HEK293 (cell line): ENCODE measurements at regions not wholly inside any gene's neighbourhood (a gene's known extent, or its start where the extent isn't known, plus 50 kb on each side); places are given as distances from the start of the nearest gene placed in this dataset.

Experiments used
- CTCF ChIA-PET: fragments of 350-600 bp; formaldehyde crosslinking; extraction: SDS; loops from one replicate; lab custom pipeline; 2021; ENCODE audit warnings: antibody characterized with exemption; lab: Yijun Ruan, JAX
- POLR2A ChIA-PET: fragments of 300-600 bp; formaldehyde crosslinking; extraction: SDS; loops from one replicate; lab custom pipeline; 2020; ENCODE audit warnings: antibody characterized with exemption, inconsistent platforms; lab: Yijun Ruan, JAX
- H3K27ac ChIP-seq: fragments of 200-500 bp; sonication (Bioruptor generic); 2 replicates; pipeline ENCODE4 v1.5.1; 2014; ENCODE audit warnings: low read depth, low read length, control low read depth, inconsistent platforms; ENCODE audit errors: extremely low read depth
- H3K36me3 ChIP-seq, 2 experiments: fragments of 200-500 bp in 1 of 2; sonication (Bioruptor generic) in 1 of 2; 1 replicate in 1 of 2; 2 replicates in 1 of 2; pipeline ENCODE4 v1.5.1; 2014 to 2017; ENCODE audit warnings: inconsistent platforms in 2 of 2, low read length in 2 of 2; ENCODE audit not compliant: control insufficient read depth in 2 of 2, insufficient read depth in 1 of 2
- H3K4me1 ChIP-seq: fragments of 200-500 bp; sonication (Bioruptor generic); 2 replicates; pipeline ENCODE4 v1.5.1; 2014; ENCODE audit warnings: mild to moderate bottlenecking, low read length, inconsistent platforms; ENCODE audit not compliant: control insufficient read depth, insufficient read depth
- H3K4me3 ChIP-seq: 2 replicates; pipeline ENCODE4 v1.5.1; 2011; ENCODE audit warnings: low read depth, mild to moderate bottlenecking, control low read depth, low read length, moderate library complexity
- H3K9me3 ChIP-seq: fragments of 200-500 bp; sonication (Bioruptor generic); 2 replicates; pipeline ENCODE4 v1.5.1; 2014; ENCODE audit warnings: low read depth, low read length, inconsistent platforms; ENCODE audit not compliant: control insufficient read depth, insufficient read depth
- HOXC10 ChIP-seq: sonication (generic); formaldehyde crosslinking; IDR thresholded peaks from 2 replicates; pipeline ENCODE4 v1.8.1; 2023; ENCODE audit warnings: mild to moderate bottlenecking, missing genetic modification reagents
- HOXD13 ChIP-seq: sonication (generic); formaldehyde crosslinking; IDR thresholded peaks from 2 replicates; pipeline ENCODE4 v1.8.0; 2022; ENCODE audit warnings: missing genetic modification reagents, borderline replicate concordance
- KLF8 ChIP-seq: fragments of 450-650 bp; formaldehyde crosslinking; IDR thresholded peaks from 2 replicates; pipeline ENCODE4 v1.5.1; 2016; ENCODE audit warnings: missing biosample characterization, missing genetic modification characterization
- ZBTB10 ChIP-seq: fragments of 450-650 bp; formaldehyde crosslinking; IDR thresholded peaks from 2 replicates; pipeline ENCODE4 v1.5.1; 2016; ENCODE audit warnings: missing biosample characterization, missing genetic modification characterization
- ZBTB21 ChIP-seq: fragments of 450-650 bp; formaldehyde crosslinking; IDR thresholded peaks from 2 replicates; pipeline ENCODE4 v1.5.1; 2017; ENCODE audit warnings: missing biosample characterization, missing genetic modification characterization
- ZNF140 ChIP-seq: fragments of 450-650 bp; formaldehyde crosslinking; IDR thresholded peaks from 2 replicates; pipeline ENCODE4 v1.5.1; 2016; ENCODE audit warnings: missing biosample characterization, missing genetic modification characterization
- ZNF157 ChIP-seq: fragments of 450-650 bp; formaldehyde crosslinking; IDR thresholded peaks from 2 replicates; pipeline ENCODE4 v1.5.1; 2016; ENCODE audit warnings: missing biosample characterization, missing genetic modification characterization
- ZNF350 ChIP-seq: fragments of 450-650 bp; formaldehyde crosslinking; IDR thresholded peaks from 2 replicates; pipeline ENCODE4 v1.5.0; 2017; ENCODE audit warnings: missing biosample characterization, mild to moderate bottlenecking, missing genetic modification characterization
- ZNF391 ChIP-seq: fragments of 450-650 bp; formaldehyde crosslinking; IDR thresholded peaks from 2 replicates; pipeline ENCODE4 v1.5.1; 2016; ENCODE audit warnings: low read depth, missing biosample characterization, missing genetic modification characterization, borderline replicate concordance
- ZNF488 ChIP-seq: fragments of 450-650 bp; formaldehyde crosslinking; IDR thresholded peaks from 2 replicates; pipeline ENCODE4 v1.5.1; 2016; ENCODE audit warnings: missing biosample characterization, missing genetic modification characterization
- ZNF510 ChIP-seq: fragments of 450-650 bp; formaldehyde crosslinking; IDR thresholded peaks from 2 replicates; pipeline ENCODE4 v1.5.1; 2018; ENCODE audit warnings: mild to moderate bottlenecking, missing genetic modification characterization, missing biosample characterization; ENCODE audit not compliant: insufficient replicate concordance
- ZNF548 ChIP-seq: fragments of 450-650 bp; formaldehyde crosslinking; IDR thresholded peaks from 2 replicates; pipeline ENCODE4 v1.5.1; 2016; ENCODE audit warnings: missing biosample characterization, missing genetic modification characterization
- ZNF560 ChIP-seq: fragments of 450-650 bp; formaldehyde crosslinking; IDR thresholded peaks from 2 replicates; pipeline ENCODE4 v1.5.1; 2017; ENCODE audit warnings: missing biosample characterization, missing genetic modification characterization, borderline replicate concordance
- ZNF629 ChIP-seq: fragments of 450-650 bp; formaldehyde crosslinking; IDR thresholded peaks from 2 replicates; pipeline ENCODE4 v1.5.1; 2017; ENCODE audit warnings: missing biosample characterization, missing genetic modification characterization
- ZNF776 ChIP-seq: fragments of 450-650 bp; formaldehyde crosslinking; IDR thresholded peaks from 2 replicates; pipeline ENCODE4 v1.5.0; 2017; ENCODE audit warnings: missing biosample characterization, missing genetic modification characterization, borderline replicate concordance
- ZNF777 ChIP-seq: fragments of 450-650 bp; formaldehyde crosslinking; IDR thresholded peaks from 2 replicates; pipeline ENCODE4 v1.5.1; 2017; ENCODE audit warnings: missing biosample characterization, missing genetic modification characterization, borderline replicate concordance
- TF ChIP-seq, protein P1 (sequence below): fragments of 450-650 bp; formaldehyde crosslinking; IDR thresholded peaks from 2 replicates; pipeline ENCODE4 v1.5.1; 2016; ENCODE audit warnings: missing biosample characterization, missing genetic modification characterization
- TF ChIP-seq, protein P2 (sequence below): fragments of 450-650 bp; formaldehyde crosslinking; IDR thresholded peaks from 2 replicates; pipeline ENCODE4 v1.5.1; 2016; ENCODE audit warnings: missing biosample characterization, missing genetic modification characterization

DNA sequence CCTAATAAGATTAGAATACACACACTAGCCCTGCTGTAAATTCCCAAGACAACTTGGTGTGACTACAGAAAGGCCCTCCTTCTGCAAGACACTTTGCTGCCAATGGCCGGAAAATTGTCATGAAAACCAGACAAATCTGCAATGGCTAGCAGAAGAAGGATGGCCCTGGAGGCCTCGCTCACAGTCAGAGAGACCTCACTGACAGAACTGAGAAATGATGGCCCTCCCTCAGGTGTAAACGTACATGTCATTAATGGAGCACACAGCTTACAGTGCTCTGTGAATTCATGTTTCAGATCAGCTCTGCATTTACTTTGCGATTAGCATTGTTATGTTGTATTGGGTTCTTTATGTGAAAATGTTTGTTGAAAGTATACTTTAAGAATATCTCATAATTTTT, 202.9 kb upstream of the N4BP1 start:
- no peak overlapping the region for H3K4me3 ChIP-seq
- H3K27ac ChIP-seq = no peak overlapping the region
- no peaks in the 10 kb centered on the region for H3K9me3 ChIP-seq
- CTCF ChIA-PET = no interaction called here
- no peaks in the 10 kb centered on the region for H3K4me1 ChIP-seq
- POLR2A ChIA-PET = no interaction called here
- TF ChIP-seq ZNF776 (tag by site-specific recombination) = no peak
- no peaks in the 10 kb centered on the region for H3K36me3 ChIP-seq

DNA sequence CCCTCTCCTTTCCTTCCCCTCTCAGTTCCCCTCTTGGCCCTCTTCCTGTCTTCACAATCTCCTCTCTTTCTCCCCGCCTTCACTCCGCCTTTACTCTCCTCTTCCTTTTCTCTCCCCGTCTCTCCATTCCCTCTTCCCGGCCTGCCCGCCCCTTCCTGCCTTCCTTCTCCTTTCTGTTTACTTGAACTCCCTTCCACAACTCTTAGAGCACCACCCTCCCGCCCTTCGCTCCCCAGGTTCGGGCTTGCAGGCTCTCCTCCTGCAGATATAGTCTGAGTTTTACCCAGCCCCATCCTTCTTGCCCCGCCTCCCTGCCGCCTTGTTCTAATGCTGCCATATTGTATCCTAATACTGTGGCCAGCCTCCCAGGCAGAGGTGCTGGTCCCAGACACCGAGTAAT, 201.5 kb upstream of the N4BP1 start:
- no peaks in the 10 kb centered on the region for H3K9me3 ChIP-seq
- H3K4me1 ChIP-seq = no peaks in the 10 kb centered on the region
- no peaks in the 10 kb centered on the region for H3K36me3 ChIP-seq
- ChIA-PET CTCF (no interaction called here), POLR2A (no interaction called here)
- H3K4me3 ChIP-seq = no peak overlapping the region
- H3K27ac ChIP-seq = no peak overlapping the region
- TF ChIP-seq HOXC10 (CRISPR knock-in tag) = no peak
- no peak for TF ChIP-seq ZBTB21
- no peak for TF ChIP-seq ZNF140 (tag by site-specific recombination)
- TF ChIP-seq ZNF157 = no peak
- no peak for TF ChIP-seq ZNF548
- TF ChIP-seq ZNF510 (tag by site-specific recombination) = no peak
- TF ChIP-seq ZNF629 = no peak
- no peak for TF ChIP-seq ZBTB10 (tag by site-specific recombination)
- no peak for TF ChIP-seq ZNF560 (tag by site-specific recombination)
- no peak for TF ChIP-seq ZNF488 (tag by site-specific recombination)

DNA sequence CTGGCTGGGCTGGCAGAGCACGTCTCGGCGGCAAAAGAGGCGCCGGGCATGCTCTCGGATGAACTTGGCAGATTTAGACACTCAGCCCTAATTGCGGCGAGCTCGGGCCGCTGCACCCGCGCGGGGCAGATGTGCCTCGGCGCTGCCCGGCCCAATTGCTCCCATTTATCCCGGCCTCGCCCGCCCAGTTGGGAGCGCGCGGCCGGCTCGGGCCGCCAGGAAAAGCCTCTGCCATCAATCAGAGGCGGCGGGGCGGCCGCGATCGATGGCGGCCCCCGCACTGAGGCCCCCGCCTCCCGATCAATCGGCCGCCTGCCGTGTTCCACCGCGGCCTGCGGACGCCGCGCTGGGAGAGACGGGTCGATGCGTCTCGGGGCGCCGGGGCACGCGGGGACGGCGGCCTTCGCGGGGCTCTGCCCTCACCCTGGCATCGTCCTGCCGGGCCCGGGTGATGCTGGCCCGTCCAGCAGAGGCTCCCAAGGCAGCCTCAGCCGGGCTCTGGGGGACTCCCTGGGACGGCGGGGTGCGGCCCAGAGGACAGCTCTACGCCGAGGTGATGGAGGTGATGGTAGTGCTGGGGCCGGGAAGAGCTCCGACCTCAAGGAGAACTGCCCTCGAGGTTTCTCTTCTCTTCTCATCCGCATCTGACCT, 200.9 kb upstream of the N4BP1 start:
- H3K4me3 ChIP-seq = no peak overlapping the region
- no peaks in the 10 kb centered on the region for H3K9me3 ChIP-seq
- H3K27ac ChIP-seq = no peak overlapping the region
- ChIA-PET CTCF (no interaction called here), POLR2A (no interaction called here)
- TF ChIP-seq, protein P1, sequence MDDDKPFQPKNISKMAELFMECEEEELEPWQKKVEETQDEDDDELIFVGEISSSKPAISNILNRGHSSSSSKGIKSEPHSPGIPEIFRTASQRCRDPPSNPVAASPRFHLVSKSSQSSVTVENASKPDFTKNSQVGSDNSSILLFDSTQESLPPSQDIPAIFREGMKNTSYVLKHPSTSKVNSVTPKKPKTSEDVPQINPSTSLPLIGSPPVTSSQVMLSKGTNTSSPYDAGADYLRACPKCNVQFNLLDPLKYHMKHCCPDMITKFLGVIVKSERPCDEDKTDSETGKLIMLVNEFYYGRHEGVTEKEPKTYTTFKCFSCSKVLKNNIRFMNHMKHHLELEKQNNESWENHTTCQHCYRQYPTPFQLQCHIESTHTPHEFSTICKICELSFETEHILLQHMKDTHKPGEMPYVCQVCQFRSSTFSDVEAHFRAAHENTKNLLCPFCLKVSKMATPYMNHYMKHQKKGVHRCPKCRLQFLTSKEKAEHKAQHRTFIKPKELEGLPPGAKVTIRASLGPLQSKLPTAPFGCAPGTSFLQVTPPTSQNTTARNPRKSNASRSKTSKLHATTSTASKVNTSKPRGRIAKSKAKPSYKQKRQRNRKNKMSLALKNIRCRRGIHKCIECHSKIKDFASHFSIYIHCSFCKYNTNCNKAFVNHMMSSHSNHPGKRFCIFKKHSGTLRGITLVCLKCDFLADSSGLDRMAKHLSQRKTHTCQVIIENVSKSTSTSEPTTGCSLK = no peak
- no peaks in the 10 kb centered on the region for H3K36me3 ChIP-seq
- H3K4me1 ChIP-seq = no peaks in the 10 kb centered on the region

GRCh38 chr16:48810436-48810802, 200.4 kb upstream of the N4BP1 start:
- Histone ChIP-seq H3K27ac (no peak overlapping the region), H3K36me3 (no peaks in the 10 kb centered on the region), H3K9me3 (no peaks in the 10 kb centered on the region), H3K4me1 (no peaks in the 10 kb centered on the region), H3K4me3 (no peak overlapping the region)
- ChIA-PET CTCF (no interaction called here), POLR2A (no interaction called here)
- TF ChIP-seq HOXD13 (CRISPR knock-in tag) (no peak), ZNF391 (tag by site-specific recombination) (no peak), ZNF777 (tag by site-specific recombination) (no peak), KLF8 (tag by site-specific recombination) (no peak), ZNF350 (tag by site-specific recombination) (no peak)
- TF ChIP-seq, protein P2, sequence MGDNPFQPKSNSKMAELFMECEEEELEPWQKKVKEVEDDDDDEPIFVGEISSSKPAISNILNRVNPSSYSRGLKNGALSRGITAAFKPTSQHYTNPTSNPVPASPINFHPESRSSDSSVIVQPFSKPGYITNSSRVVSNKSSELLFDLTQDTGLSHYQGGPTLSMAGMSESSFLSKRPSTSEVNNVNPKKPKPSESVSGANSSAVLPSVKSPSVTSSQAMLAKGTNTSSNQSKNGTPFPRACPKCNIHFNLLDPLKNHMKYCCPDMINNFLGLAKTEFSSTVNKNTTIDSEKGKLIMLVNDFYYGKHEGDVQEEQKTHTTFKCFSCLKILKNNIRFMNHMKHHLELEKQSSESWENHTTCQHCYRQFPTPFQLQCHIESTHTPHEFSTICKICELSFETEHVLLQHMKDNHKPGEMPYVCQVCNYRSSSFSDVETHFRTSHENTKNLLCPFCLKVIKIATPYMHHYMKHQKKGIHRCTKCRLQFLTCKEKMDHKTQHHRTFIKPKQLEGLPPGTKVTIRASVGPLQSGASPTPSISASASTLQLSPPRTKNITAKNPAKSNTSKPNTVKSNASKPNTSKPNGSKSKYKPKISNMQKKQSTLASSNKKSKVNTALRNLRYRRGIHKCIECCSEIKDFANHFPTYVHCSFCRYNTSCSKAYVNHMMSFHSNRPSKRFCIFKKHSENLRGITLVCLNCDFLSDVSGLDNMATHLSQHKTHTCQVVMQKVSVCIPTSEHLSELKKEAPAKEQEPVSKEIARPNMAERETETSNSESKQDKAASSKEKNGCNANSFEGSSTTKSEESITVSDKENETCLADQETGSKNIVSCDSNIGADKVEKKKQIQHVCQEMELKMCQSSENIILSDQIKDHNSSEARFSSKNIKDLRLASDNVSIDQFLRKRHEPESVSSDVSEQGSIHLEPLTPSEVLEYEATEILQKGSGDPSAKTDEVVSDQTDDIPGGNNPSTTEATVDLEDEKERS (tag by site-specific recombination) = no peak
